Activated CD4-positive, alpha-beta T cell treated with anti-CD3 and anti-CD28 coated beads, Interleukin-10, Interleukin-2, amounts not matched to agents 100 ng/mL and 50 ng/mL, durations not matched to agents 16 hours and 8 hours (primary cell): ENCODE measurements at regions not wholly inside any gene's neighbourhood (a gene's known extent, or its start where the extent isn't known, plus 50 kb on each side); places are given as distances from the start of the nearest gene placed in this dataset.
"Not testable (repeated sequence)": the region's sequence is repeated elsewhere in the genome, so short reads cannot be mapped to it uniquely, and the experiment has no call there.

Experiments
- DNase-seq: peaks from one replicate; pipeline ENCODE4 v3.0.0-alpha.2; 2020

- DNase-seq, result no peak
Measured at GRCh38 chr17:74126179-74126900, 77.1 kb upstream of the RPL38 start.

- no peak for DNase-seq
Measured at GRCh38 chr17:74126959-74127358, 76.5 kb upstream of the RPL38 start.

GRCh38 chr17:74128456-74129211 is 74.8 kb upstream of the RPL38 start:
- no peak for DNase-seq

GRCh38 chr17:74129800-74130199 is 73.7 kb upstream of the RPL38 start:
- not testable (repeated sequence) for DNase-seq

GRCh38 chr17:74130276-74130675 is 73.2 kb upstream of the RPL38 start:
- no peak for DNase-seq

GRCh38 chr17:74130841-74131240 is 72.6 kb upstream of the RPL38 start:
- DNase-seq, result no peak

- no peak for DNase-seq
Measured at GRCh38 chr17:74132354-74132753, 71.1 kb upstream of the RPL38 start.

- DNase-seq, result no peak
Measured at GRCh38 chr17:74133740-74134139, 69.7 kb upstream of the RPL38 start.

- not testable (repeated sequence) for DNase-seq
Measured at GRCh38 chr17:74134234-74134633, 69.2 kb upstream of the RPL38 start.

GRCh38 chr17:74134991-74135390 is 68.5 kb upstream of the RPL38 start:
- no peak for DNase-seq

- no peak for DNase-seq
Measured at GRCh38 chr17:74135391-74136167, 67.9 kb upstream of the RPL38 start.

GRCh38 chr17:74137416-74137815 is 66.1 kb upstream of the RPL38 start:
- no peak for DNase-seq

GRCh38 chr17:74139120-74139519 is 64.4 kb upstream of the RPL38 start:
- DNase-seq, result no peak

GRCh38 chr17:74140282-74140681 is 63.2 kb upstream of the RPL38 start:
- DNase-seq, result peak; percentile 13

GRCh38 chr17:74141612-74142011 is 61.9 kb upstream of the RPL38 start:
- DNase-seq, result no peak

GRCh38 chr17:74143318-74143717 is 60.2 kb upstream of the RPL38 start:
- DNase-seq, result not testable (repeated sequence)

- DNase-seq, result no peak
Measured at GRCh38 chr17:74145756-74146155, 57.7 kb upstream of the RPL38 start.

- no peak for DNase-seq
Measured at GRCh38 chr17:74146196-74146595, 57.3 kb upstream of the RPL38 start.

GRCh38 chr17:74147056-74147835 is 56.2 kb upstream of the RPL38 start:
- DNase-seq, result no peak

GRCh38 chr17:74147966-74148365 is 55.5 kb upstream of the RPL38 start:
- DNase-seq, result no peak

- DNase-seq, result no peak
Measured at GRCh38 chr17:74148446-74148845, 55.0 kb upstream of the RPL38 start.

GRCh38 chr17:74148901-74149596 is 54.4 kb upstream of the RPL38 start:
- no peak for DNase-seq
